ENCODE measurements at regions not wholly inside any gene's neighbourhood (a gene's known extent, or its start where the extent isn't known, plus 50 kb on each side); places are given as distances from the start of the nearest gene placed in this dataset.
"Not testable (repeated sequence)": the region's sequence is repeated elsewhere in the genome, so short reads cannot be mapped to it uniquely, and the experiment has no call there.

GRCh38 chr5:6321078-6321477 is 57.3 kb downstream of the MED10 start:
- no peak for DNase-seq

- no peak for DNase-seq
Measured at GRCh38 chr5:6319116-6319515, 59.2 kb downstream of the MED10 start.

- DNase-seq = no peak
Measured at GRCh38 chr5:6317116-6317798, 61.1 kb downstream of the MED10 start.

GRCh38 chr5:6315580-6315979 is 62.8 kb downstream of the MED10 start:
- DNase-seq = no peak

- peak in 1 of 2 experiments; percentile 45 for DNase-seq
Measured at GRCh38 chr5:6311568-6312501, 66.5 kb downstream of the MED10 start.

GRCh38 chr5:6309949-6310348 is 68.4 kb downstream of the MED10 start:
- no peak for DNase-seq

GRCh38 chr5:6308683-6309082 is 69.7 kb downstream of the MED10 start:
- DNase-seq = no peak

- DNase-seq = no peak
Measured at GRCh38 chr5:6307304-6307703, 71.0 kb downstream of the MED10 start.

GRCh38 chr5:6305853-6306252 is 72.5 kb downstream of the MED10 start:
- DNase-seq = no peak

- DNase-seq = no peak
Measured at GRCh38 chr5:6302684-6303083, 75.7 kb downstream of the MED10 start.

- no peak for DNase-seq
Measured at GRCh38 chr5:6302075-6302474, 76.3 kb downstream of the MED10 start.

- DNase-seq = no peak
Measured at GRCh38 chr5:6296524-6296923, 81.8 kb downstream of the MED10 start.

- DNase-seq = no peak
Measured at GRCh38 chr5:6291961-6292360, 86.4 kb downstream of the MED10 start.

GRCh38 chr5:6289239-6289638 is 89.1 kb downstream of the MED10 start:
- DNase-seq = no peak

- no peak for DNase-seq
Measured at GRCh38 chr5:6287176-6287575, 91.2 kb downstream of the MED10 start.

- DNase-seq = no peak
Measured at GRCh38 chr5:6286404-6286803, 91.9 kb downstream of the MED10 start.

GRCh38 chr5:6284491-6284890 is 93.9 kb downstream of the MED10 start:
- DNase-seq = not testable (repeated sequence)

- DNase-seq = no peak
Measured at GRCh38 chr5:6282352-6282751, 96.0 kb downstream of the MED10 start.

GRCh38 chr5:6281818-6282217 is 96.5 kb downstream of the MED10 start:
- no peak for DNase-seq

- no peak for DNase-seq
Measured at GRCh38 chr5:6280425-6281100, 97.8 kb downstream of the MED10 start.

GRCh38 chr5:6279607-6280006 is 98.7 kb downstream of the MED10 start:
- no peak for DNase-seq

GRCh38 chr5:6274846-6275543 is 103.4 kb downstream of the MED10 start:
- DNase-seq = no peak

GRCh38 chr5:6273749-6274148 is 104.6 kb downstream of the MED10 start:
- no peak for DNase-seq
